ENCODE measurements at regions not wholly inside any gene's neighbourhood (a gene's known extent, or its start where the extent isn't known, plus 50 kb on each side); places are given as distances from the start of the nearest gene placed in this dataset.

DNA sequence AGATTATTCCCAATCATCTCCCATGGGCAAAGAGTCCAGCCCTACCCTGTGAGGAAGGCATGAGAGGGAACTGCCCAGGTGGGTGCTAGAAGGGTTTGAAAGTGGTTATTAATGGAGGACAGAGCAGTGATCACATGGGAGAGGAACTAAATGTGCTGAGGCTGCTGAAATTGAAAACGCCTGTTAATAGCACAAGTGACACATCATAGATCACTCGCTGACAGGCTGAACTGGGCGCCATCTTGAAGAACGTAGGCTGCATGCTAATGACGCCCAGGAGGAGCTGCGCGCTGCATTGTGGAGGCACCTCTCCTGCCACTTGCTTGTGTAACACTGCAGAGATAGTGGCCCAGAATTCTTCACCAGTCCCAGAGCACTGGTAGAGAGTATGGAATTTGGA lies 182.9 kb downstream of the KCNA5 start:
- no peaks in the 10 kb centered on the region for H3K36me3 Mint-ChIP-seq (ENCODE audit: insufficient read depth, unreplicated experiment)
- no peaks in the 10 kb centered on the region for H3K4me1 ChIP-seq
- no peak overlapping the region for H3K4me3 ChIP-seq (ENCODE audit: low read depth, low read length)
- CTCF ChIA-PET: no interaction called here
- H3K4me1 Mint-ChIP-seq (ENCODE audit: low read depth, unreplicated experiment): no peaks in the 10 kb centered on the region
- no peaks in the 10 kb centered on the region; the same call in none of the 2 replicates for H3K9me3 ChIP-seq
- no peak overlapping the region for H3K4me3 Mint-ChIP-seq (ENCODE audit: unreplicated experiment)
- H3K27me3 ChIP-seq (replicated peaks; ENCODE audit: control insufficient read depth, insufficient read depth, low read length): no peaks in the 10 kb centered on the region
- no peaks in the 10 kb centered on the region for H3K27me3 Mint-ChIP-seq (ENCODE audit: insufficient read depth, unreplicated experiment)
- DNase-seq: no peak
- intact Hi-C loops (cut with micrococcal nuclease; ENCODE audit: unreplicated experiment): no loop called here
- no peaks in the 10 kb centered on the region for H3K36me3 ChIP-seq (ENCODE audit: control insufficient read depth, insufficient read depth, low read length)
- no peak overlapping the region for H3K27ac Mint-ChIP-seq (ENCODE audit: unreplicated experiment)
- BruUV-seq (replicated peaks): no TSS peak
- TF ChIP-seq, protein P1, sequence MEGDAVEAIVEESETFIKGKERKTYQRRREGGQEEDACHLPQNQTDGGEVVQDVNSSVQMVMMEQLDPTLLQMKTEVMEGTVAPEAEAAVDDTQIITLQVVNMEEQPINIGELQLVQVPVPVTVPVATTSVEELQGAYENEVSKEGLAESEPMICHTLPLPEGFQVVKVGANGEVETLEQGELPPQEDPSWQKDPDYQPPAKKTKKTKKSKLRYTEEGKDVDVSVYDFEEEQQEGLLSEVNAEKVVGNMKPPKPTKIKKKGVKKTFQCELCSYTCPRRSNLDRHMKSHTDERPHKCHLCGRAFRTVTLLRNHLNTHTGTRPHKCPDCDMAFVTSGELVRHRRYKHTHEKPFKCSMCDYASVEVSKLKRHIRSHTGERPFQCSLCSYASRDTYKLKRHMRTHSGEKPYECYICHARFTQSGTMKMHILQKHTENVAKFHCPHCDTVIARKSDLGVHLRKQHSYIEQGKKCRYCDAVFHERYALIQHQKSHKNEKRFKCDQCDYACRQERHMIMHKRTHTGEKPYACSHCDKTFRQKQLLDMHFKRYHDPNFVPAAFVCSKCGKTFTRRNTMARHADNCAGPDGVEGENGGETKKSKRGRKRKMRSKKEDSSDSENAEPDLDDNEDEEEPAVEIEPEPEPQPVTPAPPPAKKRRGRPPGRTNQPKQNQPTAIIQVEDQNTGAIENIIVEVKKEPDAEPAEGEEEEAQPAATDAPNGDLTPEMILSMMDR (IDR thresholded peaks at IDR 0.05; ENCODE audit: insufficient read depth in 1 of 2, low read depth in 1 of 2, low read length in 1 of 2, severe bottlenecking in 1 of 2, unreplicated experiment in 1 of 2): no peak
- POLR2A ChIA-PET: no interaction called here
- peaks cover 11% of the 10 kb centered on the region for H3K9me3 Mint-ChIP-seq (ENCODE audit: unreplicated experiment)

DNA sequence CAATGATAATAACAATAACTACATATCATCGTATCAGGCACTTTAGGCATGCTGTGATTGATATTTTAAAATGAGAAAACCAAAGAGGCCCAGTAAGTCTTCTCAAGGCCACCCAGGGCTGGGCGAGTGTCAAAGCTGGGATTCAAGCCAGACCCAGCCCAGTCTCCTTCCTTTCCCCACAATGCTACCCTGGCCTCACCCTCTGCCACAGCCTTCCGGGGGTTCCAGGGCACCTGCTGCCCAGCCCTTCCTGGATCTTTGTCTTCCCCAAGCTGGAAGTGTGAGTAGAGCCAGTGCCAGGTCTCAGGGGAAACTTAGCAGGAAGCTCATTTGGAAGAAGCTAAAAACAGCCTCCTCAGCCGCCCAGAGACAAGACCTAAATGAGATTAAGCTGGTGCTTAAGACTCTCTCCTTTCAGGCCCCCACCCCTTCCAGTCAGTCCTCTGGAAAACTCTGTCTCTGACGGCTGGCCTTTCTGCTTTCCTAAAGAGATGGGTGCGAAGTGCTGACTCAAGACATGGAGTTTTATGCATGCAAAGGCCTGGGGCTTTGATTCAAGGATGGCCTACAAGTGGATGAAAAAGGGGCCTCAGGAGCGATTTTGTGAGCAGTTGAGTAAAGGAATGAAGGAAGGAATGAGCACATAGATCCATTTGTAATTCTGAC lies 184.2 kb downstream of the KCNA5 start:
- H3K27ac Mint-ChIP-seq (ENCODE audit: unreplicated experiment): no peak overlapping the region
- H3K4me1 Mint-ChIP-seq (ENCODE audit: low read depth, unreplicated experiment): no peaks in the 10 kb centered on the region
- CTCF ChIA-PET: interaction anchor here (0.6 kb wide), 1 partner anchor 202 kb away, joined by 6 read pairs; no protein-coding TSS in a partner anchor
- BruUV-seq (replicated peaks): no TSS peak
- H3K9me3 Mint-ChIP-seq (ENCODE audit: unreplicated experiment): peaks cover 11% of the 10 kb centered on the region
- Histone ChIP-seq H3K4me1 (no peaks in the 10 kb centered on the region), H3K9me3 (no peaks in the 10 kb centered on the region; the same call in none of the 2 replicates), H3K36me3 (ENCODE audit: control insufficient read depth, insufficient read depth, low read length) (no peaks in the 10 kb centered on the region), H3K27me3 (replicated peaks; ENCODE audit: control insufficient read depth, insufficient read depth, low read length) (no peaks in the 10 kb centered on the region), H3K4me3 (ENCODE audit: low read depth, low read length) (no peak overlapping the region)
- DNase-seq: no peak
- POLR2A ChIA-PET: no interaction called here
- intact Hi-C loops (cut with micrococcal nuclease; ENCODE audit: unreplicated experiment): no loop called here
- TF ChIP-seq, protein P1 (IDR thresholded peaks at IDR 0.05; ENCODE audit: insufficient read depth in 1 of 2, low read depth in 1 of 2, low read length in 1 of 2, severe bottlenecking in 1 of 2, unreplicated experiment in 1 of 2): no peak
- no peak overlapping the region for H3K4me3 Mint-ChIP-seq (ENCODE audit: unreplicated experiment)
- no peaks in the 10 kb centered on the region for H3K27me3 Mint-ChIP-seq (ENCODE audit: insufficient read depth, unreplicated experiment)
- no peaks in the 10 kb centered on the region for H3K36me3 Mint-ChIP-seq (ENCODE audit: insufficient read depth, unreplicated experiment)

DNA sequence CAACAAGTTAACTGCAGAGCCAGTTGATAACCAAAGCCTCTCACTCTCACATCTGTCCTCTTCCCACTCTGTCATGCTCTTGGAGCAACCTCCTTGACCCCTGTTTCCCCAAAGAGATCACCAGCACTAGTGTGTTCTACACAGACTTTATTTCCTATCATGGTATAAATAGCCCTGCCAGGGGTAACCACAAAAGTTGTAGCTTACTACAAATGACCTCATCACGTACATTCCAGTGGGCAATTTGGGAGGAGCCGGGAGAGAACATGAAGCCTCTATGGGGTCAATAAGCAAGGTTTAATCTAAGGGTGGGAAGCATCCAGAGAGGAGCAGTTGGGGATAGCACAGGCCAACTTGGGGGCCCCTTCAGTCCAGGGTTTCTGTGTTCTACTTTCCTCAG lies 186.5 kb downstream of the KCNA5 start:
- H3K9me3 Mint-ChIP-seq (ENCODE audit: unreplicated experiment): peaks cover 11% of the 10 kb centered on the region
- POLR2A ChIA-PET: no interaction called here

More for the DNA sequence above, 186.5 kb downstream of the KCNA5 start:
- intact Hi-C loops (cut with micrococcal nuclease; ENCODE audit: unreplicated experiment): no loop called here
- no peaks in the 10 kb centered on the region for H3K27me3 ChIP-seq (replicated peaks; ENCODE audit: control insufficient read depth, insufficient read depth, low read length)
- Mint-ChIP-seq H3K27me3 (ENCODE audit: insufficient read depth, unreplicated experiment) (no peaks in the 10 kb centered on the region), H3K4me1 (ENCODE audit: low read depth, unreplicated experiment) (no peaks in the 10 kb centered on the region), H3K36me3 (ENCODE audit: insufficient read depth, unreplicated experiment) (no peaks in the 10 kb centered on the region), H3K27ac (ENCODE audit: unreplicated experiment) (no peak overlapping the region), H3K4me3 (ENCODE audit: unreplicated experiment) (no peak overlapping the region)
- no peaks in the 10 kb centered on the region for H3K4me1 ChIP-seq
- no peak for DNase-seq
- no peaks in the 10 kb centered on the region; the same call in none of the 2 replicates for H3K9me3 ChIP-seq
- no TSS peak for BruUV-seq (replicated peaks)
- CTCF ChIA-PET: no interaction called here
- H3K36me3 ChIP-seq (ENCODE audit: control insufficient read depth, insufficient read depth, low read length): no peaks in the 10 kb centered on the region
- TF ChIP-seq, protein P1 (IDR thresholded peaks at IDR 0.05; ENCODE audit: insufficient read depth in 1 of 2, low read depth in 1 of 2, low read length in 1 of 2, severe bottlenecking in 1 of 2, unreplicated experiment in 1 of 2): no peak
- no peak overlapping the region for H3K4me3 ChIP-seq (ENCODE audit: low read depth, low read length)
